ENCODE measurements at regions not wholly inside any gene's neighbourhood (a gene's known extent, or its start where the extent isn't known, plus 50 kb on each side); places are given as distances from the start of the nearest gene placed in this dataset.

- no peak for DNase-seq (ENCODE audit: low spot score in 2 of 2, unreplicated experiment in 2 of 2)
- TF ChIP-seq, protein P1, sequence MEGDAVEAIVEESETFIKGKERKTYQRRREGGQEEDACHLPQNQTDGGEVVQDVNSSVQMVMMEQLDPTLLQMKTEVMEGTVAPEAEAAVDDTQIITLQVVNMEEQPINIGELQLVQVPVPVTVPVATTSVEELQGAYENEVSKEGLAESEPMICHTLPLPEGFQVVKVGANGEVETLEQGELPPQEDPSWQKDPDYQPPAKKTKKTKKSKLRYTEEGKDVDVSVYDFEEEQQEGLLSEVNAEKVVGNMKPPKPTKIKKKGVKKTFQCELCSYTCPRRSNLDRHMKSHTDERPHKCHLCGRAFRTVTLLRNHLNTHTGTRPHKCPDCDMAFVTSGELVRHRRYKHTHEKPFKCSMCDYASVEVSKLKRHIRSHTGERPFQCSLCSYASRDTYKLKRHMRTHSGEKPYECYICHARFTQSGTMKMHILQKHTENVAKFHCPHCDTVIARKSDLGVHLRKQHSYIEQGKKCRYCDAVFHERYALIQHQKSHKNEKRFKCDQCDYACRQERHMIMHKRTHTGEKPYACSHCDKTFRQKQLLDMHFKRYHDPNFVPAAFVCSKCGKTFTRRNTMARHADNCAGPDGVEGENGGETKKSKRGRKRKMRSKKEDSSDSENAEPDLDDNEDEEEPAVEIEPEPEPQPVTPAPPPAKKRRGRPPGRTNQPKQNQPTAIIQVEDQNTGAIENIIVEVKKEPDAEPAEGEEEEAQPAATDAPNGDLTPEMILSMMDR (IDR thresholded peaks at IDR 0.05; ENCODE audit: unreplicated experiment): no peak
- no peak overlapping the region for H3K4me3 Mint-ChIP-seq
- H3K27ac Mint-ChIP-seq: no peak overlapping the region
- H3K4me1 Mint-ChIP-seq: peaks cover 16% of the 10 kb centered on the region
- H3K27me3 Mint-ChIP-seq (ENCODE audit: low read depth): peaks cover 12% of the 10 kb centered on the region
- H3K36me3 Mint-ChIP-seq: no peaks in the 10 kb centered on the region
- H3K9me3 Mint-ChIP-seq: no peaks in the 10 kb centered on the region
Measured at GRCh38 chr16:66207139-66207882, 159.2 kb upstream of the CDH5 start.

DNA sequence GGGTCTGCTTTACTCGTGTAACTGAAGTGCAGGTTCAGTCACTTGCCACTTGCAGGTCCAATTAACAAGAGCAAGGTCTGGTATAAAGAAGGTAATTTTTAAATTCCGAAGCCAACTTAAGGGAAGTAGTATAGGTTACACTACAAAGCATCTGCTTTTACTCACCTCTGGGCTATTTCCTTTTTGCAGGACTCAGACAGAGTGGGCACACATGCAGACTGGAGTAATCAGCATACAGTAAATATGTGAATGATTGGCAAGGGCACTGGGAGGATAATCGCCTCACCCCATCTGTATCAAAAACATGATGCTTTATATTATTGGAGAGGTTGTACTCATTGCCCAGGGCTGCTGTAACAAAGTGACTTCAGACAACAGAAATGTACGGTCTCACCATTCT is 160.1 kb upstream of the CDH5 start:
- Mint-ChIP-seq H3K27me3 (ENCODE audit: low read depth) (peaks cover 12% of the 10 kb centered on the region), H3K4me3 (no peak overlapping the region), H3K36me3 (no peaks in the 10 kb centered on the region), H3K27ac (no peak overlapping the region), H3K9me3 (no peaks in the 10 kb centered on the region), H3K4me1 (peaks cover 14% of the 10 kb centered on the region)
- no peak for DNase-seq (ENCODE audit: low spot score in 2 of 2, unreplicated experiment in 2 of 2)
- TF ChIP-seq, protein P1 (IDR thresholded peaks at IDR 0.05; ENCODE audit: unreplicated experiment): no peak

DNA sequence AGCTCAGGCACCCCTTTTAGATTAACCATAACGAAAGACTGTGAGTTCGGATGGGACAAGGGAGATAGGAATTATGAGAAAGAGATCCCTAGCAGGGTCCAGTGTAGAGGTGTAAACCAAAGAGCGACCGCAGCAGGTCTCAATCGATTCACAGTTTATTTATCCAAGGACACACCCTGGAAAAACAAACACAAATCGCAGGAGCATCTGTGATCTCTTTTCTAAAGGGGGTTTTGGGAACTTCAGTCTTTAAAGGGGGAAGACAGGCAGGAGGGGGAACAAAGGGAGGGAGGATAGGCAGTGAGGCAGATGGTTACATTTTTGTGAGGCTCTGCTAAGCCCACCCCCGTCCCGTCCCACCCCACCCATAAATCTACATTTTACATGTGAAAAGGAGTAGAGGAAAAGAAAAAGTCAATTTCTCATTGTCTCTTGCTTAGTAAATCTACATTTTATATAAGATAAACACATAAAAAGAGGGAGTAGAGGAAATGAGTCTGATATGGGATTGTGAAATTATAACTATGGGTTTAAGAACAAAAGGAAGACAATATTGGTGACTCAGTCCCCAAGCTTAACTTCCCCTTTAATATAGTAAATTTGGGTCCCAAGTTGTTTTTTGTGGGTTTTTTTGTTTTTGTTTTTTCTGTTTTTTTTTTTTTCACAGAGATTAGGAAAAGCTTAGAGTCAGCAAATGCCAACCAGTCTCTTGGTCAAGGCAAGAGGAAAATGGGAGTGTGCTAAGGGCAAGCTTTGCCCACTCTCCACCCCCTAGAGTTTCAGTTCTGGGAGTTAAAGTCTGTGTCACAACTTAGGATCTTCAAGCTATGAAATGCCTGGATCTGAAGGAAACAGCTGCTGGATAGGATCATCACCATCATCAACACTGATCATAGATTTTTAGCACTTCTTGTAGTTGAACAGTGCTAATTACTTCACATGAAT is 160.9 kb upstream of the CDH5 start:
- Mint-ChIP-seq H3K9me3 (no peaks in the 10 kb centered on the region), H3K27ac (no peak overlapping the region), H3K4me3 (no peak overlapping the region), H3K27me3 (ENCODE audit: low read depth) (peaks cover 12% of the 10 kb centered on the region), H3K4me1 (peaks cover 14% of the 10 kb centered on the region), H3K36me3 (no peaks in the 10 kb centered on the region)
- TF ChIP-seq, protein P1 (IDR thresholded peaks at IDR 0.05; ENCODE audit: unreplicated experiment): no peak
- no peak for DNase-seq (ENCODE audit: low spot score in 2 of 2, unreplicated experiment in 2 of 2)

- peak overlapping the region; percentile 40 for H3K27ac Mint-ChIP-seq
- H3K36me3 Mint-ChIP-seq: no peaks in the 10 kb centered on the region
- no peak for DNase-seq (ENCODE audit: low spot score in 2 of 2, unreplicated experiment in 2 of 2)
Measured at GRCh38 chr16:66204756-66205155, 161.7 kb upstream of the CDH5 start.

GRCh38 chr16:66203476-66203875 is 163.0 kb upstream of the CDH5 start:
- no peak for DNase-seq (ENCODE audit: low spot score in 2 of 2, unreplicated experiment in 2 of 2)
- H3K4me3 Mint-ChIP-seq: no peak overlapping the region
- no peak overlapping the region for H3K27ac Mint-ChIP-seq
- peaks cover 17% of the 10 kb centered on the region for H3K4me1 Mint-ChIP-seq
- H3K9me3 Mint-ChIP-seq: no peaks in the 10 kb centered on the region
- TF ChIP-seq, protein P1 (IDR thresholded peaks at IDR 0.05; ENCODE audit: unreplicated experiment): no peak
- peaks cover 12% of the 10 kb centered on the region for H3K27me3 Mint-ChIP-seq (ENCODE audit: low read depth)
- H3K36me3 Mint-ChIP-seq: no peaks in the 10 kb centered on the region

More at GRCh38 chr16:66204756-66205155, 161.7 kb upstream of the CDH5 start:
- no peaks in the 10 kb centered on the region for H3K9me3 Mint-ChIP-seq
- H3K4me1 Mint-ChIP-seq: peaks cover 17% of the 10 kb centered on the region
- H3K27me3 Mint-ChIP-seq (ENCODE audit: low read depth): peaks cover 12% of the 10 kb centered on the region
- H3K4me3 Mint-ChIP-seq: no peak overlapping the region
- TF ChIP-seq, protein P1 (IDR thresholded peaks at IDR 0.05; ENCODE audit: unreplicated experiment): no peak

All from mesothelial cell of epicardium (in vitro differentiated cells).